A673 (cell line): ENCODE measurements at regions not wholly inside any gene's neighbourhood (a gene's known extent, or its start where the extent isn't known, plus 50 kb on each side); places are given as distances from the start of the nearest gene placed in this dataset.
A peak's percentile ranks its signal among the peaks of the same experiment; 100 is the strongest.

Experiments used
- BruUV-seq: library from RNA; stranded (reverse); fragments of 400-500 nt; replicated peaks from 2 replicates; lab custom pipeline; 2021; lab: Mats Ljungman, UMichigan
- CTCF ChIA-PET: fragments of 300-600 bp; sonication (Branson Sonifier 250); formaldehyde crosslinking; loops from one replicate; lab custom pipeline; 2022; ENCODE audit warnings: antibody characterized with exemption; lab: Charles Lee
- POLR2A ChIA-PET: fragments of 300-600 bp; sonication (Branson Sonifier 250); formaldehyde crosslinking; loops from one replicate; lab custom pipeline; 2022; ENCODE audit warnings: antibody characterized with exemption; ENCODE audit not compliant: low non-redundant PET; lab: Charles Lee
- DNase-seq: peaks from one replicate; pipeline ENCODE4 v3.0.0-alpha.2; 2015; ENCODE audit warnings: low spot score
- H3K27ac ChIP-seq: fragments of 200-600 bp; sonication (generic); 2 replicates; pipeline ENCODE4 v1.5.1; 2016; ENCODE audit warnings: mixed run types, low read depth, mild to moderate bottlenecking, mixed read lengths, antibody characterized with exemption, low read length; ENCODE audit not compliant: poor library complexity, severe bottlenecking
- H3K27me3 ChIP-seq: fragments of 200-600 bp; sonication (generic); replicated peaks from 2 replicates; pipeline ENCODE4 v1.6.1; 2017; ENCODE audit warnings: mixed run types, low read depth, mild to moderate bottlenecking, mixed read lengths, antibody characterized with exemption, low read length; ENCODE audit not compliant: insufficient read depth, poor library complexity
- H3K36me3 ChIP-seq: fragments of 200-600 bp; sonication (generic); 2 replicates; pipeline ENCODE4 v1.6.1; 2016; ENCODE audit warnings: mixed run types, mild to moderate bottlenecking, mixed read lengths, antibody characterized with exemption, low read length; ENCODE audit not compliant: insufficient read depth, poor library complexity, severe bottlenecking
- H3K4me1 ChIP-seq: fragments of 200-600 bp; sonication (generic); 2 replicates; pipeline ENCODE4 v1.6.1; 2017; ENCODE audit warnings: mixed run types, mild to moderate bottlenecking, mixed read lengths, antibody characterized with exemption, low read length; ENCODE audit not compliant: insufficient read depth, poor library complexity, severe bottlenecking
- H3K4me3 ChIP-seq: fragments of 200-600 bp; sonication (generic); 2 replicates; pipeline ENCODE4 v1.5.1; 2016; ENCODE audit warnings: low read depth, mixed run types, mild to moderate bottlenecking, mixed read lengths, low read length; ENCODE audit not compliant: poor library complexity, severe bottlenecking
- H3K9me3 ChIP-seq: fragments of 200-600 bp; sonication (generic); 2 replicates; pipeline ENCODE4 v1.6.1; 2016; ENCODE audit warnings: mixed run types, low read depth, mild to moderate bottlenecking, mixed read lengths, antibody characterized with exemption, low read length; ENCODE audit not compliant: poor library complexity, severe bottlenecking
- EZH2 ChIP-seq: fragments of 200-600 bp; sonication (generic); IDR thresholded peaks from 2 replicates; pipeline ENCODE4 v1.6.1; 2017; ENCODE audit warnings: borderline replicate concordance, low read depth, mild to moderate bottlenecking, mixed read lengths, antibody characterized with exemption, low read length; ENCODE audit not compliant: poor library complexity, severe bottlenecking
- intact Hi-C: fragments of 100-400 bp; cut with micrococcal nuclease; formaldehyde crosslinking; loops from one replicate; pipeline ENCODE4 v1.10.0; 2022; ENCODE audit not compliant: unreplicated experiment
- TF ChIP-seq, protein P1 (sequence below): fragments of 300-800, 200-600 bp; sonication (generic); conservative IDR thresholded peaks from 2 replicates; pipeline ENCODE4 v1.5.1; 2017; ENCODE audit warnings: low read depth, mild to moderate bottlenecking, antibody characterized with exemption, low read length, moderate library complexity, mixed read lengths

DNA sequence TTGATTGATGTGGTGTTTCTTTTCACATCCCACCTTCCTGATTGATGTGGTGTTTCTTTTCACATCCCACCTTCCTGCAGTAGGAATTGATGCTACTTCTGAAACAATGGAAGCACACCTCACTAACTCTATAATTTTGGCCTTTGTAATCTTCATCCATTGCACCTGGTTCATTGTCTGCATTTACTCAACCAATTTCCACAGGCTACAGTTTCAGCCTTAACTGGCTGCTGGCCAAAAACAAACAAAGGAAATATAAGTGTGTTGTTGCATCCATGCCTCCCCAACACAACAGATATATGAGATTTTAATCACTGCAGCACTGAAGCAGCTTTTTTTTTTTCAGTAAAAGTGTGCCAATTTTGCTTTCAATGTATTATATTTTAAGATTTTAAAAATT lies 867.6 kb upstream of the PCDH7 start:
- H3K4me3 ChIP-seq: no peak overlapping the region
- TF ChIP-seq, protein P1, sequence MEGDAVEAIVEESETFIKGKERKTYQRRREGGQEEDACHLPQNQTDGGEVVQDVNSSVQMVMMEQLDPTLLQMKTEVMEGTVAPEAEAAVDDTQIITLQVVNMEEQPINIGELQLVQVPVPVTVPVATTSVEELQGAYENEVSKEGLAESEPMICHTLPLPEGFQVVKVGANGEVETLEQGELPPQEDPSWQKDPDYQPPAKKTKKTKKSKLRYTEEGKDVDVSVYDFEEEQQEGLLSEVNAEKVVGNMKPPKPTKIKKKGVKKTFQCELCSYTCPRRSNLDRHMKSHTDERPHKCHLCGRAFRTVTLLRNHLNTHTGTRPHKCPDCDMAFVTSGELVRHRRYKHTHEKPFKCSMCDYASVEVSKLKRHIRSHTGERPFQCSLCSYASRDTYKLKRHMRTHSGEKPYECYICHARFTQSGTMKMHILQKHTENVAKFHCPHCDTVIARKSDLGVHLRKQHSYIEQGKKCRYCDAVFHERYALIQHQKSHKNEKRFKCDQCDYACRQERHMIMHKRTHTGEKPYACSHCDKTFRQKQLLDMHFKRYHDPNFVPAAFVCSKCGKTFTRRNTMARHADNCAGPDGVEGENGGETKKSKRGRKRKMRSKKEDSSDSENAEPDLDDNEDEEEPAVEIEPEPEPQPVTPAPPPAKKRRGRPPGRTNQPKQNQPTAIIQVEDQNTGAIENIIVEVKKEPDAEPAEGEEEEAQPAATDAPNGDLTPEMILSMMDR: no peak
- TF ChIP-seq EZH2: no peak
- H3K27ac ChIP-seq: no peak overlapping the region
- H3K36me3 ChIP-seq: no peaks in the 10 kb centered on the region
- intact Hi-C loops: no loop called here
- CTCF ChIA-PET: no interaction called here
- H3K4me1 ChIP-seq: no peaks in the 10 kb centered on the region
- H3K9me3 ChIP-seq: no peaks in the 10 kb centered on the region
- BruUV-seq: no TSS peak
- no peak for DNase-seq
- no peaks in the 10 kb centered on the region for H3K27me3 ChIP-seq
- POLR2A ChIA-PET: no interaction called here

DNA sequence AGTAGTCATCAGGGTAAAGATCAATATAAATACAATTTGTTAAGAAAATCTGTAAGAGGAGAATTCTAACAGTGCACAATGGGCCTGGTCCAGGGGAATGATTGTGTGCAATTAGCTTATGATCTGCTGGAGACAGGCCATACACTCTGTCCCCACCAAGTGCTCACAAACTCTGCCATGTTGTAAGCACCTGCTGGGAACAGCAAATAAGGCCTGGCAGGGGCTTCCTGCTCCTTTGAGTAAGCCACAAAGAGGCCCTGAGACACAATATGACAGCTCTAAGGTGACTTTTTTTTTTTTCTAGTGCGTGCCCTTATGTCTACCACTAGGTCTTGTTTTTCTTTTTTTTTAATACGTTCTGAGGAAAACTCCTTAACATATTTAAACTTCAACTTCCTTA lies 866.3 kb upstream of the PCDH7 start:
- DNase-seq: peak; percentile 26
- H3K27me3 ChIP-seq: no peaks in the 10 kb centered on the region
- intact Hi-C loops: no loop called here
- no peak overlapping the region for H3K27ac ChIP-seq
- TF ChIP-seq, protein P1: no peak
- TF ChIP-seq EZH2: no peak
- BruUV-seq: no TSS peak
- POLR2A ChIA-PET: no interaction called here
- H3K4me3 ChIP-seq: no peak overlapping the region
- no peaks in the 10 kb centered on the region for H3K4me1 ChIP-seq
- H3K9me3 ChIP-seq: no peaks in the 10 kb centered on the region
- no peaks in the 10 kb centered on the region for H3K36me3 ChIP-seq
- CTCF ChIA-PET: no interaction called here

DNA sequence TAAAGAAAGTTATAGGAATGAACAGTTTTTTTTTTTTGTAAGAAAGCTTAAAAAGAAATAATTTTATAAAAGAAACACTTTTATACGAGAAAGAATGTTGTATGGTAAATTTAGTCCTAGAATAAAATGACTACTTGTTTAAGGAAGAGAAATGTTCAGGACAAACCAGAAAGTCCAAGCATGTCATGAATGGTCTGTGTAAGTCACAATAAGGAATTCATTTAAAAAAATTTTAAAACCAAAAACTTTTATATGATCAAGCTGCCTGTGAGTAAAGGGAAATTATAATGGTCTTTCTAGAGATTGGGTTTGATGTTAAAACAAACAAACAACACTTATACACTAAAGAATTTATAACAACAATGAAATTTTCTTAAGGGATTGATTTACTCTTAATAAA lies 858.9 kb upstream of the PCDH7 start:
- POLR2A ChIA-PET: no interaction called here
- Histone ChIP-seq H3K27me3 (no peaks in the 10 kb centered on the region), H3K4me3 (no peak overlapping the region), H3K27ac (no peak overlapping the region), H3K4me1 (no peaks in the 10 kb centered on the region), H3K9me3 (peaks cover 28% of the 10 kb centered on the region), H3K36me3 (no peaks in the 10 kb centered on the region)
- intact Hi-C loops: no loop called here
- CTCF ChIA-PET: no interaction called here
- no peak for TF ChIP-seq EZH2
- TF ChIP-seq, protein P1: no peak
- no peak for DNase-seq
- BruUV-seq: no TSS peak
